HCEC 1CT (cell line): ENCODE measurements at regions not wholly inside any gene's neighbourhood (a gene's known extent, or its start where the extent isn't known, plus 50 kb on each side); places are given as distances from the start of the nearest gene placed in this dataset.
"Not testable (repeated sequence)": the region's sequence is repeated elsewhere in the genome, so short reads cannot be mapped to it uniquely, and the experiment has no call there.

Experiments used
- DNase-seq: peaks from one replicate; pipeline ENCODE4 v3.0.0-alpha.2; 2017

- no peak for DNase-seq
These were observed 102.6 kb upstream of the PPM1J start for GRCh38 chr1:112817555-112818373.

DNA sequence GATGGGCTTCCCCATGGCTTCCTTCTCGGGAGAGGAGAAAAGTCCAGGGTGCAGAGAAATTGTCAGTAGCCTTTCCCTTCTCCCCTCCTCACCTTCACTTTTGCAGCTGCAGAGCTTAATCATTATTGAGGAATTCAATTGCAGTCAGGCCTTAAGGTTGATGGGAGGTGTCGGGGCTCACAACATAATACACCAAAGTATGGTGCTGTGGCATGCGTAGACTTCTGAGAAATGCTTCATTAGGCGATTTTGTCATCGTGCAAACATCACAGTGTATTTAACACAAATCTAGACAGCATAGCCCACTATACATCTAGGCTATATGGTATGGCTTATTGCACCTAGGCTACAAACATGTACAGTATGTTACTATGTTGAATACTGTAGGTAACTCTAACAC lies 100.2 kb upstream of the PPM1J start:
- DNase-seq, result no peak

DNA sequence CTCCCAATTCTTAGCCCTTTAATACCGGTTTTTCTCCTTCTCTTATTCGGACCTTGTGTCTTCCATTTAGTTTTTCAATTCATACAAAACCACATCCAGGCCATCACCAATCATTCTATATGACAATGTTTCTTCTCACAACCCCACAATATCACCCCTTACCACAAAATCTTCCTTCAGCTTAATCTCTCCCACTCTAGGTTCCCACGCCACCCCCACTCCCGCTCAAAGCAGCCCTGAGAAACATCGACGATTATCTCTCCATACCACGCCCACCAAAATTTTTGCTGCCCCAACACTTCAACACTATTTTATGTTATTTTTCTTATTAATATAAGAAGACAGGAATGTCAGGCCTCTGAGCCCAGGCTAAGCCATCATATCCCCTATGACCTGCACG lies 99.5 kb upstream of the PPM1J start:
- not testable (repeated sequence) for DNase-seq

DNA sequence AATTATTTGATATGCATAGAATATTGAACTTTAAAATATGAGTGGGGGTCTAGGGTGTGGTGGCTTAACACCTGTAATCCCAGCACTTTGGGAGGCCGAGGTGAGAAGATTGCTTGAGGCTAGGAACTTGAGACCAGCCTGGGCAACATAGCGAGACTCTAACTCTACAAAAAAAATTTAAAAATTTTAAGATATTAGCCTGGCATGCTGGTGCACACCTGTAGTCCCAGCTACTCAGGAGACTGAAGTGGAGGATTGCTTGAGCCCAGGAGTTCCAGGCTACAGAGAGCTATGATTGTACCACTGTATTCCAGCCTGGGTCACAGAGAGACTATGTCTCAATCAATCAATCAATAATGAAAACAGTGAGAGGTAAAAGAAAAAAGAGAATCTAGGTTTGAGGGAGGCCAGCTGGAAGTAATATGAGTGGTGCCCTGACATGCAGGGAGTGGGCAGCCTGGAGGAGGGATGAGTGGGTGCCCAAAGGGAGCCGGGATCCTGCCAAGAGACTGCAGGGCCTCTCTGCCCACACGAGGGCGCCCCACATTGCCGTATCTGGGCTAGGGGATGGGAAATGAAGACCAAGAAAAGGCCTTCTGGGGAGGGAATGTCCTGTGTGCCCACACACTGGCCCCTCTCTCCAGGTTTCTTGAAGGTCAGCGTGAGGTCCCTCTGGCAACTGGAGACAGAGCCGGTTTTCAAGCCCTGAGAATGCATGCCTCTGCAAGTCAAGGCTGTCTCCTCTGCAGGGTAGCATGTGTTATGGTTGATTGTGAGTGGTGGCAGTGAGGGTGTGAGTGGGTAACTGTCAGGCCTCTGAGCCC lies 93.9 kb upstream of the PPM1J start:
- DNase-seq, result peak; percentile 57

GRCh38 chr1:112807999-112808398 lies 92.9 kb upstream of the PPM1J start:
- no peak for DNase-seq

GRCh38 chr1:112807117-112807516 lies 92.0 kb upstream of the PPM1J start:
- no peak for DNase-seq

DNA sequence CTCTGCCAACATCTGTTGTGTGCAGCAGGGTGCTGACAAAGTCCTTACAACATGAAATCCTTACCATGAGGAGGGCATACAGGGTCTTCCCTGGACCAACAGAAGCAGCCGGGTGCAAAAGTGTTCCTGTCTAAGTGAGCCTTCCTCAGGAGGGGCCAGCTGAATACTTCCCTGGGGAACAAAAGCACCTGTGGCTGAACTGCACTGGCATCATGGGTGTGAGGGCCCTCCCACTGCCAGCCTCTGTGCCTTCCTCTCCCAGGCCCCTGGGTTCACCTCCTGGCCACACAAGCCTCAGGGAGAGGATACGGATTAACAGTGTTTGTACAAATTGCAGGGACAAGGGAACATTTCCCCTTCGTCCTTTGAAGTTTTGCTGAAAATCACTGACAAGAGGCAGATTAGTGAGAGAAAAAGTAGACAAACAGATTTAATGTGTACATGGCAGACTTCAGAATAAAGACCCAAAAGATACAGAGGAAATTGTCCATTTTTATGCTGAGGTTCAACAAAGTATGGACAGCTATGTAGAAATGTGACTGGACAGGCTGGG lies 91.0 kb upstream of the PPM1J start:
- DNase-seq, result no peak

DNA sequence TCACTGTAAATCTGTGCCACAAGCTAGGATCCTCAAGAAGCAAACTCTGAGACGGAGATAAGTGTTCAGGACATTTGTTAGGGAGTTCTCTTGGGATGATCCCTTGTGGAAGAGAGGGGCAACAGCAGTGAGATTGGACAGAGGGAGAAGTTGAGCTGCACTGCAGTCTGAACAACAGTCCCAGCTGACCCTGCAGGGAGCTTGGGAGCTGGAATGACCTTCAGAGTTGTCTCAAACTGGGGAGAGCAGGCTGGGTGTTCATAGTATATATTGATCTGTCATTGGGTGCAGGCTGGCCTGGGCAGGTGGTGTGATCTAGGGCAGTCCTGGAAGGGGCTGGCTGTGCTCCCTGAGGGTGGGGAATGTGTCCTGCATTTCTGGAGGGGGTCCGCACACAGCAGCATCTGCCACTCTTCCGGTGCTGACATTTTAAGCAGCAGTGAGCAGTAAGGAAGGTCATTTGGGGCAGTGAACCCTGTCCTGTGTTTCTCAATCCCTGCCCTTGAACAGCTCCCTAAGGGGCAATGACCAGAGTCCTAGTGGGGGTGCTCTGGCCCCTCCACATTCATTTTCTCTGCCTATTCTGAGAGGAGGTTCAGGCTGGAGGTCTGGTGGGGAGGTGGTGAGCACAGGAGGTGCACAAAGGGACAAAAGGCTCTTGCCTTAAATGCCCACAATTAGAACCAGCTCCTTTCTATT lies 90.2 kb upstream of the PPM1J start:
- DNase-seq, result peak; percentile 4

GRCh38 chr1:112803906-112804762 lies 89.0 kb upstream of the PPM1J start:
- peak; percentile 68 for DNase-seq

DNA sequence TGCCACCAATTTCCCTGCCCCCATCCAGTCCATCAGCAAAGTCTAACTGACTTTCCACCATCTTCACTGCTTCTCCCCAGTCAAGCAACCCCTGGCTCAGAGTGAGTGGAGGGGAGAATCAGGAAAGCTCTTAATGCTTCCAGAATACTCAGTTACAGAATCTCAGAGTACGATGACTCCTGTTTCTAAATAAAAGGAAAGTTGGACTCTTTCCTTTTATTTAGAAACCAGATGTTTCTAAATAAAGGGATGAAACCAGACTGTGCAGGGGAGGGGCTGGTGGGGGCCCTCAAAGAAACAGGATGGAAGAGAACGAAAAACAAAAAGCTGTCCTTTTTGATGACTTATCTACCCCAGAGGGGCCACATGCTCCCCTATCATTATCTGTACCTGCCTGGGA lies 85.2 kb upstream of the PPM1J start:
- no peak for DNase-seq

DNA sequence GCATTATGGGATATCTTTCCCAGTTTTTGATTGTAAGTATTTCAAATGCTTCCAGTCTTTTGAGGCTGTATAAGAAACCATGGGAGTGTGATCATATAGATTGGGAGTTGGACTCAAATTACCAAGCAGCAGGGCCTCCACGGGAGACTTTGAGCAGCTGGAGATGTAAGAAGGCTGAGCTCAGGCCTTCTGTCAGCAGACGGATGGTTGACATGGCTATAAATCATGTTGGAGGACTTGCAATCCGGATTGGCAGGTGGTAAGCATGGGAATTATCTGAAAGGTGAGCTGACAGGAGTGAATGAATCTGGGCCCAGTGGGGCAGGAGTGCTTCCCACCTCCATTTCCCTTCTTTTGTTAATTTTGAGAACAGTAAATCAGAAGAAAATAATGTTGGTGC lies 83.2 kb upstream of the PPM1J start:
- no peak for DNase-seq

DNA sequence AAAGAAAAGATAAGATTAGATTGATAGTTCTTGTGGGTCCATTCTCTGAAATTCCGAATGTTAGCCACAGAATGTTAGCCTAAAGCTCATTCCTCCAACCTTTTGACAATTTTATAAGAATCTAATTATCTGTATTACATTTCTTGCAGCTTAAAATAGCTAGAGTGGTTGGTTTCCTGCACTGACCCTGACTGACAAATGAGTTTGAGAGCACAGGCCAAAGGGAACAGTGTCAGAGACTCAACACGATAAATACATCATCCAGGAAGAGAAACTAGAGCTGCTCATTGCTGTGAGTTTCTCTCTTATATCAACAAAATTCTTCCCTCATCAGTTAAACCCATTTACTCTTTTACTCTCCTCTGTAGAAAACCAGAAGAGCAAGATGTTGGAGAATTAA lies 82.1 kb upstream of the PPM1J start:
- no peak for DNase-seq

DNA sequence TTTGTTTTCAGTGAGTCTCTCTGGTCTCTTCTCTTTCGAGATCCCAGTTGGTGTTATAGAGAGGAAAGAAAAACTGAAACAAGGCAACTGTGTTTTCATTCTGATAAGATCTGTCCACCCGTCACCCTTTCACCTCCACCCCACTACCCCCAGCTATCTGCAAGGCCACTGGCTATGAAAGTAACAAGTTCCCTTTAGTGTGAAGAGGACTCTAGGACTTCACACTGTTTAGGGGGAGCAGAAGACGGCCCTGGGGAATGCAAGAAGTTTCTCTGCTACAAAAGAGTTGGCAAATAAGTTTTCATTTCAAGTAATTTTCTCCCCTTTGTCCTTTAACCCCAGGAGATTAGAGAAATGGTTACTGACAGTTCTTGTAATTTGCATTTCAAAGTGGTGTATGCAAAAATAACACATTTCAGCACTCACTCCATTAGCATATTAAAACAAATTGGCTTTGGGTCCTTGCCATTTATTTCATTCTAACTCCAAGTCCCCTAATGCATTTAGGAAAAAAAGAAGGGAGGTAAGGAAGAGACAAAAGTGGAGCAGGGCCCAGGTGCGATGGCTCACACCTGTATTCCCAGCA lies 79.6 kb upstream of the PPM1J start:
- DNase-seq, result no peak

DNA sequence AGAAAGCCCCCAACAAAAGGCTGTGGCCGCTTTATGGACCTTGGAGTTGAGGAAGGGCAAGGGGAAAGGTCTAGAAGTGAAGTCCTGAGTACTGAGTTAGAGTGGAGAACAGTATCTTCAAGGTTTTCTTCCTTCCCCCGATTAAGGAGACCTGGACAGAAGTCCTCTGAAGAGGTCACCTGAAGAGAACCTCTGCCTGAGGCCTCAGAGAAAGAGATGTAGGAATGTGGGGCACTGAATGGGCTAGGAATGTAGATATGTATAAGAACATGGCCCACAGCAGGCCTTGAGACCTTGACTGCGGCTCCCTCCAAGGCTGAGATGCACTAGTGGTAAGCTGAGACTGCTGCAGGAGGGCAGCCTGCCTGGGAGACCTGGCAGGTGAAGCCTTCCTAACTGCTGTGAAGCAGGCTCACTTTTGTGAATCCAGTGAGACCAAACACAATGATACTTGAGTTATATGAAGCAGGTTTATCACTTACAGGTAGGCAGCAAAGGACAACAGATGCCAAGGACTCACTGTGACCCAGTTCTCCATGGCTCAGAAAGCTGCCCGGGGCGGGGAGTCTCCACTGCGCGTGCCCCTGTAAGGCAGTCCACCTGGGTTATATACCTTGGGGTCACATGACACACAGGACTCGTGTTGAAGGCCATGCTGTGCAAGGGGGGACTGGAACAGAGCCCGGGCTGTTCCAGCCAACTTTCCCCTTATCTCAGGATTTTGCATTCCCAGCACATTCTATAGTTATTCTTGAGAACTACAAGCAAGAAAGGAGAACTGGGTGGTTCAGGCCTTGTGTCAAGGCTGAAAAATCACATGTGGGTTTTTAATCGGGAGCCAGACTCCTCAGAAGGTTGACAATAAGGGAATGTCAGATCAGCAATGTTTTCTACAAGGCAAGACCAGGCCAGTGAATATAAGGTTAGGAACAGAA lies 78.8 kb upstream of the PPM1J start:
- DNase-seq, result no peak

- DNase-seq, result no peak
These were observed 76.6 kb upstream of the PPM1J start for GRCh38 chr1:112791723-112792104.

DNA sequence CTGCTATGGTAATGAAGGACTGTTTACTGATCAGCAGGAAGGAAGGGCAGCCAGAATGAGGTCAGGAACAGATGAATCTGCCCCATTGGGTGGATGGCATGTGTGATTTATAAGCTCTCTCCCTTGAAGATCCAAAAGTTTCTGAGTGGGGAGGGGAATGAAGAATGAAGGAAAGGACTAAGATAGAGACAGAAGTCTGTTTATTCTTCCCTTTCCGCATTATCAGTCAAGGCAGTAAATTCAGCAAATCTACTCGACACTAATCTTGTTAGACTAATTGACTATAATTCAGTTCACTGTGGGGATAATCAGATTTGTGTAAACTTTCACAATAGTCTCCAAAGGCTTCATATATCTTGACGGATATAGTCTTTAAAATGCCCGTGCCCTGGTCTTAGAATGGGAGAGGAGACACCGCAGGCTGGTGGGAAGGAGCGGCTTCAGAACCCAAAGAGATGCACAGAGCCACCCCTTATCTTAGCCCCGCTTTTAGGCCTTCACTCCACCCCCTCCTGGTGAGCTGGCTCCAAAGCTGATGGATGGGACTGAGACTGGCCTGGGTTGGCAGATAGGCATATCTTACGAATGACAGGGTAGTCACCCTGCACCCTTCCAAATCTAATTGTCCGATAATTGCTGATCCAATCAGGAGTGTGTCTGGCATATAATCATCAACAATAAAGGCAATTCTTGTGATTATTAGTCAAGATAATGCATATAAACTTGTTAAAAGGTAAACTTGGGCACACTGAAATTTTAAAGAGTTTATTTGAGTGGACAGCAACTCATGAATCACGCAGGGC lies 76.0 kb upstream of the PPM1J start:
- no peak for DNase-seq

- DNase-seq, result peak; percentile 17
These were observed 73.4 kb upstream of the PPM1J start for GRCh38 chr1:112788561-112788960.

GRCh38 chr1:112788054-112788453 lies 72.9 kb upstream of the PPM1J start:
- no peak for DNase-seq

DNA sequence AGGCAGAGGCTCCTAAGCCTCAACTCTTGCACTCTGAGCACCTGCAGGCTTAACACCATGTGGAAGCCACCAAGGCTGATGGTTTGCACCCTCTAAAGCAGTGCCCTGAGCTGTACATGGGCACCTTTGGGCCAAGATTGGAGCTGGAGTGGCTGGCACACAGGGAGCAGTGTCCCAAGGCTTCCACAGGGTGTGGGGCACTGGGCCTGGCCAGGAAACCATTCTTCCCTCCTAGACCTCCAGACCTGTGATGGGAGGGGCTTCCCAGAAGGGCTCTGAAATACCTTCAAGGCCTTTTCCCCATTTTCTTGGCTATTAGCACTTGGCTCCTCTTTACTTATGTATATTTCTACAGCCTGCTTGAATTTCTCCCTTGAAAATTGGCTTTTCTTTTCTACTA lies 67.9 kb upstream of the PPM1J start:
- no peak for DNase-seq
